GM12892 (cell line): ENCODE measurements at regions not wholly inside any gene's neighbourhood (a gene's known extent, or its start where the extent isn't known, plus 50 kb on each side); places are given as distances from the start of the nearest gene placed in this dataset.

ENCODE experiments used
- DNase-seq: peaks from one replicate; pipeline ENCODE4 v3.0.0; 2011; ENCODE audit not compliant: insufficient read length
- FAIRE-seq: peaks from 2 replicates; lab custom pipeline; 2011; peaks lifted over from hg19 to GRCh38; lab: Jason Lieb, UNC
- POLR2A ChIP-seq: IDR thresholded peaks from 2 replicates; pipeline ENCODE4 v1.6.1; 2011; ENCODE audit warnings: low read depth, low read length, control low read depth
- POLR2AphosphoS5 ChIP-seq: IDR thresholded peaks from 2 replicates; pipeline ENCODE4 v1.6.1; 2011; ENCODE audit warnings: low read depth, low read length, control low read depth
- TAF1 ChIP-seq: IDR thresholded peaks from 2 replicates; pipeline ENCODE4 v1.6.1; 2011; ENCODE audit warnings: low read depth, mild to moderate bottlenecking, control low read depth, low read length, borderline replicate concordance

DNA sequence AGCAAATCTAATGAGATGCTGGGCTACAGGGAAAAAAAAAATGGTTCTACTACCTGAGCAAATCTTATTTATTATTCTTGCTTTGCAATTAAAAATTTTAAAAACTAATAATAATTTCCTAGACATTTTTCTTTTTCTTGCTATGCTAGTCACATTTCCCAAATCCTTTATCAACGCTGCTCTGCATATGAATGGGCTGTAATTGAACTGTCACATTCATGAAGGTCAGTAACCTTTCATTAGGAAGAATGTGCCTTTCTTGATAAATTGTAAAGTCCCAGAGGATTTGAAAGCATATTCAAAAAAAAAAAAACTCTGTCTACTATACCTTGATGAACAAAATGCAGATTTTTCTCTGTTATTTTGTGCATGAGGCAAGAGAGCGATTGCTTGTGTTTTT lies 538.7 kb upstream of the ID4 start:
- DNase-seq (no peak), FAIRE-seq (no peak)
- TF ChIP-seq POLR2A: no peak
- no peak for TF ChIP-seq TAF1
- no peak for TF ChIP-seq POLR2AphosphoS5

DNA sequence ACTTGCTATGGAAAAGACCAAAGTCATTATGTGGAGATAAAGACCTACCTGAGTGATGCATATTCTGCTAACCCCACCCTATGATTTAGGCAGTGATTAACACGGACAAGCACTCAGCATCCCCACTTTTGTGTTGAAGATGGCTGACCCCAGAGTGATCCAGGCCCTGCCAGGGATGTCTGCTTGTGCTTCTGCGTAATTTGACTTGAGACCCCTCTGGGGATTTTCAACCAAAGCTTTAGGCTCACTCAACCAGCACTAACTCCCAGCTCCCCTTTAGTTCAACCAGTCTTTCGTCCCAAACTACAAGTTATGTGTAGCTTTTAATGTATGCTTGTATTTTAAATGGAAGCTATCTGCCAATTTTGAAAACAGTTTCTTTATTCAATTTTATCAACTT lies 538.0 kb upstream of the ID4 start:
- DNase-seq (no peak), FAIRE-seq (no peak)
- TF ChIP-seq POLR2A (no peak), TAF1 (no peak), POLR2AphosphoS5 (no peak)

DNA sequence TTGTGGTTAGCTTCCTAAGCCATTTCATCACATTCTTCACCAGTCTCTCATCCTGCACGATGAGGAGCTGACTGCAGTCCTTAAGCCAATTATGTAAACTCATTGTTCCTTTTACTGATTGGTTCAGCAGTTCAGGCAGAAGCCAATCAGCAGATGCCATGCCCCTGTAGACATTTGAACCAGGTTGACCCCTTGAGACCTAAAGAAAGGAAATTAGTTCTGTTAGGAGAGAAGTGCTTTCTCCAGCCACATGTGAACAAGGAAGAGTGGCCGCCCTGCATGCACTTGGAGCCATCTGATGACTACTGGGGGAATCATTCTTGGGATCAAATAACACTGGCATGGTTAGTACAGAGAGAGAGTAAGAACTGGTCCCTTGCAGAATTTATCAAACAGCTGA lies 535.2 kb upstream of the ID4 start:
- no peak for TF ChIP-seq POLR2A
- no peak for TF ChIP-seq TAF1
- DNase-seq (no peak), FAIRE-seq (no peak)

DNA sequence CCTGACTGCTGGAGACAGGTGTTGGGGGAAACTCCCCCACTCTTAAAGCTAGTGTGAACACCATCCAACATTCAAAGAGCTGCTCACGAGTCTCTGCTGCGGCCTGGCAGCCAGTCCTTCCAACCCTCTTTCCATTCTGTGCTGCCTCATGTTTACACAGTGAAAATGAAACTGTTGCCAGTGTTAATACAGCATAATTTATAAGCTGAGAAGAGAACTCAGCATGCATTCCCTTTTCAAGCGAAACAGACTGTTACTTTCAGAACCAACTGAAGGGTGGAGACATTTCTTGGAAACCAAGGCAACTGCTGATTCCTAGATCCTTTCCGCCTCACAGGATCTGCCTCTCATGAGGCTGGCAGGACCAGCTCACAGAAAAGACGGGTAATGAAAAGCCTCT lies 533.8 kb upstream of the ID4 start:
- TF ChIP-seq POLR2A: no peak
- TF ChIP-seq TAF1: no peak
- TF ChIP-seq POLR2AphosphoS5: no peak
- DNase-seq (no peak), FAIRE-seq (no peak)

DNA sequence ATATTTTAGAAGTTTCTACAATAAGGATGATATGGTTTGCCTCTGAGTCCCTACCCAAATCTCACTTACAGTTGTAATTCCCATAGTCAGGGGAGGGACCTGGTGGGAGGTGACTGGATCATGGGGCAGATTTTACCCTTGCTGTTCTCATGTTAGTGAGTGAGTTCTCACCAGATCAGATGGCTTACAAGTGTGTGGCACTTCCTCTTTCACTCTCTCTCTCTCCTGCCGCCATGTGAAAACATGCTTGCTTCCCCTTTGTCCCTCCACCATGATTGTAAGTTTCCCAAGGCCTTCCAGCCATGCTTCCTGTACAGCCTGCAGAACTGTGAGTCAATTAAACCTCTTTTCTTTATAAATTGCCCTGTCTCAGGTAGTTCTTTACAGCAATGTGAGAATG lies 527.5 kb upstream of the ID4 start:
- no peak for TF ChIP-seq POLR2AphosphoS5
- no peak for TF ChIP-seq TAF1
- no peak for TF ChIP-seq POLR2A
- DNase-seq: no peak
- no peak for FAIRE-seq

DNA sequence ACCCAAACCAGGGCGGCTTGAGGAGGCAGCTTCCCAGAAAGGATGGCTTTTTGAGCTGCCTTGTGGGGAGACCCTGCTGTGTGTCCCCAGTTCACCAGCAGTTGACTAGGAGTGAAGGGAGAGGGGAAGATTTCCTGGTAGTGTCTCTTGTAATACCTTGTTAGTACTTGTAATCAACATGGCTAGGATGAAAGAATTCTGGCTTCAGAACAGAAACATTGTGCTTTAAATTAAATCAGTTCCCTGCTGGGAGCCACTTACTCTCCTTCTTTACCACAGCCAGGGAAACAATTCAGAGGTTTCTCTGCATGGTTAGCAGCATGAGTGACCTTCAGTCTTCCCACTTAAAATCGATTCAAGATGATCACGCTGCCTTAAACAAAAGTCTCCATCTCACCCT lies 525.4 kb upstream of the ID4 start:
- DNase-seq (no peak), FAIRE-seq (no peak)
- no peak for TF ChIP-seq TAF1
- TF ChIP-seq POLR2AphosphoS5: no peak
- TF ChIP-seq POLR2A: no peak

DNA sequence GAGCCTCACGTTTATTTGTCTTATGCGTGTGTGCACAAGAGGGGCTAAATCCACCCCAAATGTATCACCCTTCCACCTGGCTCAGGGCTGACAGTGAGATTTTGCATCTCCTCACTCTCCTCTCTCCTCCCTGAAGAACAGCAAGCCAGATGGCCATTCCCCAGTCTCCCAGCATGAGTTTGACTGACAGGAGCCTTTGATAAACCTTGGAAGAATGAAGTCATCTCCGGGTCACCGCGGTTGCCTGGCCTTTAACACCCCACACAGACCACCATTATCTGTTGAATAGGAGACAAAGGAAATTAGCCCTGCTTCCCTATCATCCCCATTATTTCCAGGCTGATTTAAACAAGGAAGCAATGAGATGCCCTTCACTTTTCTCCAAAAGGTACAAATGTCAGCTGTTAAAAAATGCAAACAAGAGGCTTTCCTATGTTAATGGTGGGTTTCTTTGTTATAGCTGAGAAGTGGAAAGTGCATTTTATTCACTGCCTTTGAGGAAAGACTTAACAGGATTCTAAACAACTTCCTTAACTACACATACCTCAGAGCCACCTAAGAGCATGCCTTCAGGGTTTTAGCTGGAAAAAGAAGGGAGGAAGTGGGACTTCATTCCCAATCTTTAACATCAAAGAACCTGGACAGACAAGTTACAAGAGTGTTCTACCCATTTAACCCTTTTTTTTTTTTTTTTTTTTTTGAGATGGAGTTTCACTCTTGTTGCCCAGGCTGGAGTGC lies 524.8 kb upstream of the ID4 start:
- no peak for DNase-seq
- TF ChIP-seq TAF1 (no peak), POLR2A (no peak)
- no peak for FAIRE-seq

DNA sequence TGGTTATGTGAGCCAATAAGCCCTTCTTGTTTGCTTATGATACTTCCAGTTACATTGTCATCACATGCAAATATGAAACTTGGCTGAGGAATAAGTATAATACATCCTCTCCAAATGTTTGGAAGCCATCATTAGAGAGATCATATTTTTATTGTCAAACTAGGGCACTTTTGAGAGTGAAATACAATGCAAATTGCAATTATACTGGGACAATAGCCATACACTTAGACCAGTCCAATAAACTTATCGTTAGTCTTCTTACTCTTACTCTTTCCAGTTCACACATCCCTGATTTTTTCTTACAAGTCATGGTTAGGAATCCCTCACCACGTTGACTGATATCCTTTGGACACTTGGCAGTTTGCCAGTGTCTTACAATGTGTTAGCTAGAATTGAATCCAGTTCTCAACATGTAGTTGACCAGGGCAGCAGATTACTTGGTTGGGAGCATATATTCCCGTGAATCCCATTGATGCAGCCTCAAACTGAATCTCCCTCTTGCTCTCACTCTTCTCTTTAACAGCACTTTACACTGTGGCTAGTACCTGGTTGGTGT lies 519.7 kb upstream of the ID4 start:
- TF ChIP-seq TAF1 (no peak), POLR2A (no peak), POLR2AphosphoS5 (no peak)
- FAIRE-seq: no peak
- no peak for DNase-seq

DNA sequence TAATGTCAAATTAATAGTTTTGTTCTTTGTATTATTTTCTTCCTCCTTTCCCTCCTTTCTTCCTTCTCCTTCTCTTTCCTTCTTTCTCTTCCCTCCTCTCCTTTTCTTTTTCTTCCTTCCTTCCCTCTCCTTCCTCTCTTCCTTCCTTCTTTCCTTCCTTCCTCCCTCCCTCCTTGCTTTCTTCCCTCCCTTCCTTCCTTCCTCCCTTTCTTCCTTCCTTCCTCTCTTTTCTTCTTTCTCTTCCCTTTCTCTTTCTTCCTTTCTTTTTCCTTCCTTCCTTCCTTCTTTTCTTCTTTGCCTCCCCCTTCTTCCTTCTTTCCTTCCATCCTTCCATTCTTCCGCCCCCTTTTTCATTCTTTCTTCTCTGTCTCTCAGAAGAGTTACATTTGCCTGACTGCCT lies 518.2 kb upstream of the ID4 start:
- DNase-seq (no peak), FAIRE-seq (no peak)
- no peak for TF ChIP-seq TAF1
- TF ChIP-seq POLR2A: no peak
- TF ChIP-seq POLR2AphosphoS5: no peak

DNA sequence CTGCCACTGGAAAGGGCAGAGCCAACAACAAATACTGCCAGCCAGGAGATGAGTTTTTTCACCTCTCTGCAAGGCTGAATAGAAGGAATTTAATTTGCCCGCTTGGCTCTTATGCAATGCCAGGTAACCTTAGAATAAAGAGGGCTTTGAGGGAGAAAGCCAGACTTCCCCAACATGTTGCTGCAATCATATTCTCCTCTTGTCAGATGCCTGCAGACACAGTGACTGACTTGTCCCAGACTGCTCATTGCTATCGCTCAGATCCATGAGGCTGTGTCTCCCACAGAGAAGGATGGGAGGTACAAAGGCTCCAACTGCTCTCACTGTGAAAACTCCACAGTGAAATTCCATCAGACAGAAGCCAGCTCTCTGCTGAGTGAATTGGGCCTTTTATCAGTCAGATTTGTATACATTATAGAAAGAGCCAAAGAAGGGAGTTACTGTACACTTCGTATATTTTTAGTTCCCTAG lies 517.0 kb upstream of the ID4 start:
- DNase-seq (no peak), FAIRE-seq (no peak)
- TF ChIP-seq POLR2AphosphoS5 (no peak), TAF1 (no peak), POLR2A (no peak)

DNA sequence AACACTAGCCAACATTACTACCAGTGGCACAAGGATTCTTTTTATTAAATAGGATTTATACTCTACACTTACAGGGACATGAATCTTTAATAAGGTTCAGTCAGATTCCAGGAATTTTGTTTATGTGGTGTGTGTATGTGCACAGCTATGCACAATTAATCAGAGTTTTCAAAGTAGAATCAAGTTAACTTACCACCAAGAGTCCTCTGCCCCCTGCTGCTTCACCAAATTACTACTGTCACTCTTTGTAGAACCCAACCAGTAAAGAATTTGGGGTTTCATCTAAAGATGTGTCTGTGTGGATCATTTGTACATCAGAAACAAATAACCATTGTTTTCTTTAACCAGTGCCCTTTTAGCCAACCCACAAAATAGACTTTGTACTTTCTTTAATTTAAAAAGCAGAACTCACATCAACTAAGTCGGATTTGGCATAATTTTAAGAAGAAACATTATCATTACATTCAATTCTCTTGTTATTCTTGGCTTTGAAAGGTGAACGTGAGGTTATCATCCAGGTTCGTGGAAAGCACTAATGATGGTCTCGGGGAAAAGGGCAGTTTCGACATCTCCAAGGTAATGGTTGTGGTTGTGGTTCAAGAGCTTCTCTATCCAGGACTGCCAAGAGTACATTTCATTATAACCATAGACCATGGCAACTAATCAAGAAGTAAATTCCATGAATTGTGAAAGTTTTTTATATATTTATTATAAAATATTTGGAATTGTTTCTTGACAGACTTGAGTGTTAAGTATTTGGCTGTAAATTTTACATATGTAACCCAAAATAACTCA lies 514.3 kb upstream of the ID4 start:
- FAIRE-seq: no peak
- DNase-seq: no peak
- TF ChIP-seq POLR2AphosphoS5 (no peak), TAF1 (no peak), POLR2A (no peak)
